ENCODE measurements at regions not wholly inside any gene's neighbourhood (a gene's known extent, or its start where the extent isn't known, plus 50 kb on each side); places are given as distances from the start of the nearest gene placed in this dataset.

DNA sequence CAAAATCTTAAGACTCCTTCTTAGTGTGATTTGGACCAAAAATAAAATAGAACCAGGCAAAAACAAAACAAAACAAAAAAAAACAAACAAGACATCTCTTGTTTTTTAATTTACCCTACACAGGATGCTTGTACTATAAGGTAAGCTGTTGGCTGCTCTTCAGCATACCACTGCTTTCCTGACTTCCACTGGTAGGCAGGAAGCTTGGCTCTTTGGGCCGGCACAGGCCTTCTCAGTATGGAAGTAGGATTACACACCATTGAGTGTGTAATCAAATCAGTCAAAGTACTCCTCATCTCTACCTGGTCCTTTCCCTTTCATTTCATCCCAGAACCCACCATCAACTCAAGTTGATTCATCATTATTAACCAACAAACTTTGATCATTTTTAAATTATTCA, 61.9 kb upstream of the RGS1 start:
- TF ChIP-seq, protein P1, sequence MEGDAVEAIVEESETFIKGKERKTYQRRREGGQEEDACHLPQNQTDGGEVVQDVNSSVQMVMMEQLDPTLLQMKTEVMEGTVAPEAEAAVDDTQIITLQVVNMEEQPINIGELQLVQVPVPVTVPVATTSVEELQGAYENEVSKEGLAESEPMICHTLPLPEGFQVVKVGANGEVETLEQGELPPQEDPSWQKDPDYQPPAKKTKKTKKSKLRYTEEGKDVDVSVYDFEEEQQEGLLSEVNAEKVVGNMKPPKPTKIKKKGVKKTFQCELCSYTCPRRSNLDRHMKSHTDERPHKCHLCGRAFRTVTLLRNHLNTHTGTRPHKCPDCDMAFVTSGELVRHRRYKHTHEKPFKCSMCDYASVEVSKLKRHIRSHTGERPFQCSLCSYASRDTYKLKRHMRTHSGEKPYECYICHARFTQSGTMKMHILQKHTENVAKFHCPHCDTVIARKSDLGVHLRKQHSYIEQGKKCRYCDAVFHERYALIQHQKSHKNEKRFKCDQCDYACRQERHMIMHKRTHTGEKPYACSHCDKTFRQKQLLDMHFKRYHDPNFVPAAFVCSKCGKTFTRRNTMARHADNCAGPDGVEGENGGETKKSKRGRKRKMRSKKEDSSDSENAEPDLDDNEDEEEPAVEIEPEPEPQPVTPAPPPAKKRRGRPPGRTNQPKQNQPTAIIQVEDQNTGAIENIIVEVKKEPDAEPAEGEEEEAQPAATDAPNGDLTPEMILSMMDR (IDR thresholded peaks at IDR 0.05) = no peak
- no peak for TF ChIP-seq POLR2A (IDR thresholded peaks at IDR 0.05)
